GM23248 (cell line): ENCODE measurements at regions not wholly inside any gene's neighbourhood (a gene's known extent, or its start where the extent isn't known, plus 50 kb on each side); places are given as distances from the start of the nearest gene placed in this dataset.

Source experiments
- EZH2 ChIP-seq: fragments of 200-600 bp; sonication (generic); IDR thresholded peaks from 2 replicates; pipeline ENCODE4 v1.6.1; 2018; ENCODE audit warnings: antibody characterized with exemption, mild to moderate bottlenecking; ENCODE audit not compliant: insufficient read depth, poor library complexity, severe bottlenecking
- EZH2phosphoT487 ChIP-seq: fragments of 200-600 bp; sonication (generic); IDR thresholded peaks from 2 replicates; pipeline ENCODE4 v1.6.1; 2018; ENCODE audit warnings: antibody characterized with exemption, moderate library complexity, mild to moderate bottlenecking, low read depth; ENCODE audit not compliant: insufficient read depth

DNA sequence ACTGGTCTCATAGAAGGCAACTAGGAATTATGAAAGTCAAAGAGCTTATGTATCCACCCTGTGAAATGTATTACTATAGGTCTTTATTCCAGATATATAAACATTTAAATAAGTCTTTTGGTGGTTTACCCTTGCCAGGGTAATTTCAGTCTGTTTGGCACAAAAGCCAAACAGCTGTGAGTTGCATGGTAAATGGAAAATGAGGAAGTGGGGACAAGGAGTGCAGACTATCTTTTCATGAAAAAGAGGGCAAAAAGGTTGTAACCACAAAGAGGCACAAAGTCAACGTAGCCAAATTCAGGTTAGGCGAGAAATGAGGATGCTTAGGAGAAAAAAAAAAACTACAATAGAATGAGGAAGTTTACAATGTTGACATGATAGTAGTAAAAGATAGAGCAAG, 492.3 kb upstream of the PRMT6 start:
- TF ChIP-seq EZH2 (no peak), EZH2phosphoT487 (no peak)
